ENCODE measurements at regions not wholly inside any gene's neighbourhood (a gene's known extent, or its start where the extent isn't known, plus 50 kb on each side); places are given as distances from the start of the nearest gene placed in this dataset.
A peak's percentile ranks its signal among the peaks of the same experiment; 100 is the strongest.

DNA sequence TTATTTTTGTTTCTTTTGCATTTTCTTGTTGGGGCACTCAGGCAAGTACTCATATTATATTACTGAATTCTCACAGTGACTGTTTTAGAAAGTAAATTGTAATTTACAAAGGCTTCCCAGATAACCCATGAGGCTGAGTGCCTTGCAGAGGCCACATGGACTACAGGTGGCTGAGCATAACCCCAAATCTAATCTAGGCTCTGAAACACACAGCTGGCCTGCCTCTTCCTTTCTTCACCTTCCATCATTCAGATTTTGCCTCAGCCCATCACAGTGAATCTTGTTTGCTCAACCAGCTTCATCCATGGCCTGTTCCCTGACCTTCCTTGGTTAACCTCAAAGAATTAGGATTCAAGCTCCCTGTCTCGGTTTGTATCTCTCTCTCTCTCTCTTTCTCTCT is 78.5 kb upstream of the PRDM11 start:
- DNase-seq: no peak

DNA sequence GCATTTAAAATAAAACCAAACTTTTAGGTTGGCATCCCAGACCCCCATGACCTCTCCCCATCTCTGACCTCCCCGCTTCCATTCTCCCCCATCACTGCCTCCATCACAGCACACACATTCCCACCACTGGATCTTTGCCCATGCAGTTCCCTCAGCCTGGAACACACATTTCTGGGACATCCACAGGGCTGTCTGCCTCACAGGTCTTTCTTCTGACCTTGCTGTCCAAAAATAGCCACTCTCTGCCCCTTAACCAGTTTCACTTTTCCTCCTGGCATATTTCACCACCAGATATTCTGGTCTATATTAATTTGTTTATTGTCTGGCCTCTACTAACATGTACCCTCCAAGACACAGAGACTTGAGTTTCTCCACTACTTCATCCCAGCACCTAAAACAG is 75.2 kb upstream of the PRDM11 start:
- DNase-seq: no peak

DNA sequence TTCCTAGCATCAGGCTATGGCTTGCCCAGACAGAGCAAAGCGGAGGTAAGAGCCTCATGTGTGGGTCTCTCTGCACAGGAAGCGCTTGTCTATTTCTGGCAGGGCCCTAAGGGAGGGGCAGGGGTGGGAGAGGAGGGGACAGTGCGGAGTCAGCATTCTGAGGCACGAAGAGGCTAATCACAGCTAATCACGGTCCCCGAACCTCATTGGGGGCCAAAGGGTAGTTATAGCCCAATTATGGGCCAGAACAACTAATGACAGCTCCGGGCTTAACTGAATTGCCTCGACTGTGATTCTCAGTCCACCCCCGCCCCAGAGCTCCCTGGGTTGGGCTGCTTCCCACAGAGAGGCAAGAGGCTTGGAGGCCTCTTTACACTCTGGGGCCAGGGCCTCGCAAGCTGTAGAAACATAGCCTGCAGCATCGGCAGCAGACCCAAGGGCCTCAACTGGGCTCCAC is 72.7 kb upstream of the PRDM11 start:
- no peak for DNase-seq

DNA sequence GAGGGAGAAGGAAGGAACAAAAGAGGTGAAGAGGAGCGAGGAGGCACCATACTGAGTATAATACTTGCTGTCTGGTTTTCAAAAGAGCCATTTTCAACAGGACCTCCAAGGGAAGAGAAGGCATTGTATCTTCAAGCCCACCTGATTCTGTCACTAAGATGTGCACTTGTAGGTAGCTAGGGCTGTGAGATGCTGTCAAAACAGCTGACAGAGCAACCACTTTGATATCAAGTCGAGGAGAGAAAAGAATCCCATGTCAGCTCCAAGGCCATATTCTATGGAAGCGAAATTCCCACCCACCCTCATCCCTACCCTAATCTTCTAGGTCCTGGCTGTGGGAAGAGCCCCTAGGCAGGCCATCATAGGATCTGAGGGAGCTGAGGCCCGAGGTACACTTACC is 70.9 kb upstream of the PRDM11 start:
- DNase-seq: no peak

DNA sequence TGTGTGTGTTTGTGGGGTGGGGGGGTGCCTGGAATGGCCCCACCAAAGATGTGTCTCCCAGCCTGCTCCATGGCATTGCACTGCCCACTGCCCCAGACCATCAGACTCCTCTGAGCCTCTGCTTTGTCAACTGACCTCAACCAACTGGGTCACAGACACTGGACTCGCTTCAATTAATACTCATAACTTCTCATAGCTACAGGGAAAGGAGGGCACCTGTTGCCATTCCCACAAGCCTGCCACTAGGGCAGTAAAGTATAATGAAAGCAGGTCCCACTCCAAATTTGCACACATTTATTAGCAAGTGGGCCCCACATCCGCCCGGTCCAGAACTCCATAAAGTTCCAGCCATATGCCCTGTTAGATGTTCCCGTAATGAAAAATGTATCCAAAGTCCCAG is 70.5 kb upstream of the PRDM11 start:
- no peak for DNase-seq

DNA sequence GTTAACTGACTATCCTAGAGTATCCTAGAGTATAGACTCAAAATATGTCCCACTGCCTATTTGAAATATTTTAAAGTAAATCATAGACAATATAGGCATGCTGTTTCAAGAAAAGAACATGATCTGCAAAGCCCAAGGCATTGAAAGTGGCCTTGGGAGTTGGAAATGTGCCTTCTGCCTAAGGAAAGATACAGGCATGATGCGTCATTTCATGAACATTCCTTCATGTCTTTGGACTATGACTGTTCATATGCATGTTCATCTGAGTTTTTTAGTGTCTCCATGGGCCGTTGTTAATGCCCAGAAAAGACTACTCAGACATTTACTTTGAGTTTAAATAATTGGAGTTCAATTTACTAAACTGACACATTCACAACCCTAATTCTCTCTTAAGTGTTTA is 69.7 kb upstream of the PRDM11 start:
- no peak for DNase-seq

DNA sequence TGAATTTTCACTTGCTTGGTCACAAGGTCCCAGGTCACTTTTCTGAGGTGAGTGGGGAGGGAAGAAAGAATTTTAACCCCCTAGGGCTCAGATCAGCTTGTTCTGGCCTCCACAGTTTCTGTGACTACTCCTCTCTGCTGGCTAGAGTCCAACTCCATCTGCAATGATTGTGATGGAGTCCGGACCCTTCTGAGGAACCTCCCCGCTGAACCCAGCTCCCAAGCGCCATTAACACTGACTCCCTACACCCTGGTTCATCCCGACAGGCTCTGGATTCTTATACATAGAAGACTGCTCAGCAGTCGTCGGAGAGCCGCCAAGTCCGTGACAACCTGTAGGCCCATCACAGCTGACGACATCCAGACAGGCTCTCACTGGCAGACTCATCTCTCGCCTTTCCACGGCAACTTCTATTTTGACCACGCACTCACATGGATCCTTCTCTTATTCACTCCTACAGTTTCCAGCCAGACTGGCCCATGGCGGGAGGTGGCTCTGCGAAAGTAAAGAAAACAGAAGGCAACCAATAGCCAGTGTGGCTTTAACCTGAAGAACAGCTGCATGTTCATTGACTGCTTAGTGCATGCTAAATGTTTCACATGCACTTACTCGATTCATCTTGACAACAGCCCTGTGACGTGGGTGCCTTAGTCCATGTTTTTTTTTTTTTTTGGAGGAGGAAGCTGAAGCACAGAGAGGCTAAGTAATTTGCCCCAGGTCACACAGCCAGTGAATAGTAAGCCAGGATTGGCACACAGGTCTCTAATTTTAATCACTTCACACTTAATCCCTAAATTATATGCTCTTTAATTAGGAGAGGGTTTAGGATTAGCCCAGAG is 68.0 kb upstream of the PRDM11 start:
- no peak for DNase-seq

DNA sequence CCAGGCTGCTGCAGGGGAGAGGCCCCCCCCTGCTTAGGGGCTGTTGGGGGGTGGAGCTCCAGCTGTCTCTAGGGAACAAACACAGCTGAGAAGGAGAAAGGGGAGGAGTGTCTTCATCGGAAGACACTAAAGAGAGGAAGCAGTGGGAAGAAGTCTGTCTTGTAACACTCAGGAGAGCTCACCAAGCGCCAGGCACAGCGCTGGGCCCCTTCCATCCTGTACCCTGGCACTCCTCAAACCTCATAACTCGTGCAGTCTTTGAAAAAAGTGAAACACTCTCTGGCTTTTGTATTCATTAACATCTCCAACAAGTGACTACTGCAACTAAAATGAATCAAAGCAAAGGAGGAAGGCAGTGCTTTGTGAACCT is 67.4 kb upstream of the PRDM11 start:
- DNase-seq: no peak

DNA sequence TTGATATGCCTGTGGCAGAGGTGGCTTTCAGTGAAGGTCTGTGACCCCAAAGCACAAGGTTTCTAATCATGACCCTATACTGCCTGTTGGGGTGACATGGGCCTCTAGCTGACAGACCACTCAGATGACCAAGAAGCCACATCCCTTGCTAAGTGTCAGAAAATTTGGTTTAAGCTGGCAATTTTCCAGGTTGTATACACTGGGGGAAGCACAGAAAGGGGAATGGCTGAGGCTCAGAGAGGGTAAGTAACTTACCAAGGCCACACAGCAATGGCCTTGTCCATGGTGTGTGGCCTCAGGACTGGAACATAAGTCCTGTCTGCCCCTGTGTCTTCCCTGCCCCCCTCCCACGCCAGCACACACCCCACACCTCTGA is 66.9 kb upstream of the PRDM11 start:
- DNase-seq: no peak

DNA sequence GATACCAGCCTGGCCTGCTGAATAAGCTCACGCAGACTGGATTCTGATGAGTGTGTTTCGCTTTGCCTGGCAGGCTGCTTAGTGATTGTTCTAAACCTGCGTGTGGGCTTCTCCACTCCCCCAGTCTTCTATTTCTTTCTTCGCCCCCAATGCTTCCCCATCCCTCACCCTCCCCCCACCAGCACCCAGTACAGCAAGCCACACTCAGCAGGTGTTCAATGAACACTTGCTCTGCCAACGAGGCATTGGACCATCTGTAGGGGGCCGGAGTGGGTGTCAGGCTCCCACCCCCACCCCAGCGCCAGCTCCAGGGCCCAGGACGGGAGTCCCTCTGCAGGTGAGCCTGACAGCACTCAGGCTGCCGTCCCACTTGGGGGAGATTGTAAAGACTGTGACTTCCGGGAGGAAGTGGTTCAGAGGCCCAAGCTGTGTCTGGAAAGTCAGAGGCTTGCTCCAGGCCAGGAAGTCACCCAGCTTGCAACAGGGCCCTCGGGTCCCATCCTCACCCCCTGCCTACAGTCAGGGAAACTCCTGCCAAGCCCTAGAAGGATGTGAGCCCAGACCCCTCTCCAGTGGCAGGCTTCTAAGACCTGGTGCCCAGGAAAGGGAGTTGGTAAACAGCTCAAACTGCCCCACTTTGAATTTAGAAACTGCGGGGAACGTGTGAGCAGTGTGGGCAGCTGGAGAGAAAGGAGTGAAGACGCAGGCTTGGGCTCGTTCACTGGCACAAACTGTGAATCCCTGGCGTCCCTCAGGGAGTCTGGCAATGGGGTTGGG is 66.3 kb upstream of the PRDM11 start:
- no peak for DNase-seq

DNA sequence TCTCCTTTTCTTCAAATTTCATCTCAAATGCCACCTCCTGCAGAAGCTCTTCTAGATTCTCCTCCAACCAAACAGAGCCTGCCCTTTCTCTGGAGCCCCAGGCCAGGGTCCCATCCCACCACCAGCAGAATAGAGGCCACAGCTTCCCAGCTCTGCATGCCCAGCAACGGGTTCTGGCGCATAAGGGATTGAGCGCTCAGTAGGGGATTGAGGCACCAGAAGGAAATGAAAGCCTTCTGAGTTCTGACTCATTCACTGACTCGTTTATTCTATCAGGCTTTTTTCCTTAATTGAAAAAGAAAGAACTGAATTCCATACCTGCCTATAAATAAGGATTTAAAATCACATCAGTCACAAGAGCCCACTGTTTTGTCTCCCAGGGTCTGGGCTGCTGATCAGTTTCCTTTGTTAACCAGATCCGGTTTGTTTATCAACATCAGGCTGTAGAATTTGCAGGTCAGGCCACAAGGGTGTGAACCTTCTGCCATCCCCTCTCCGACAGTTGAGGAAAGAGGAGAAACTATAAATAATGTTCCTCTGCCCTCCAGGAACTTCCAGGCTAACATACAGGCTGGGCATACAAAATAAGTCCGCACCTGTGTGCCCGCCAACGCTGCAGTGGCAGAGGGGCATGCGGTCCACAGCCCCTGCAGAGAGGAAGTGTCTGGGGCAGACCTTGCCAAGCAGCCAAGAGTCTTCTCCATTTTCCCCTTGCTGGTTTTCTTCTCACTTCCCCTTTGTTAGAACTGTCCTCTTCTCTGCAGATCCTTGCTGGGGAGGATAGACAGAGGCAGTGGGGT is 63.5 kb upstream of the PRDM11 start:
- no peak for DNase-seq

DNA sequence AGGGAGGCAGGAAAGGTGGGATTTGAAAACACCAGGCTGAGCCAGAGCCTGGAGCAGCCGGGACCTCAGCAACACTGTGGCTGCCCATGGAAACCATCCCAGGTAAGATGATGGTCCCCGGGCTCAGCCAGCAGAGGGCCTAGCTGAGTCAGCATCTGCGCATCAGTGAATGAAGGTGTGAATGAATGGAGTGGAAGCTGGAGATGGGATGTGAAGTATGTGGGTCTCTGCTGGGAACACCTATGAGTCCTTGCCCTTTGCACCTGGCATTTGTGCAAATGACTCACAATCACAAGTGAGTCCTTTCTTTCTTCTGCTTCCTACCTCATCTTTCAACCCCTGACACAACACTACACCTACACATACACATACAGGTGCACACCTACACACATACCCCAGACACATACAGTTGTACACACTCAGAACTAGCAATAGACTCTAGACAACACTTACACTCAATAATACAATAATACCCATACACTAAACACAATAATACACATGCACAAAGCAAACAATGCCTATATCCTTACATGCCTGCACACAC is 62.8 kb upstream of the PRDM11 start:
- DNase-seq: peak; percentile 66

DNA sequence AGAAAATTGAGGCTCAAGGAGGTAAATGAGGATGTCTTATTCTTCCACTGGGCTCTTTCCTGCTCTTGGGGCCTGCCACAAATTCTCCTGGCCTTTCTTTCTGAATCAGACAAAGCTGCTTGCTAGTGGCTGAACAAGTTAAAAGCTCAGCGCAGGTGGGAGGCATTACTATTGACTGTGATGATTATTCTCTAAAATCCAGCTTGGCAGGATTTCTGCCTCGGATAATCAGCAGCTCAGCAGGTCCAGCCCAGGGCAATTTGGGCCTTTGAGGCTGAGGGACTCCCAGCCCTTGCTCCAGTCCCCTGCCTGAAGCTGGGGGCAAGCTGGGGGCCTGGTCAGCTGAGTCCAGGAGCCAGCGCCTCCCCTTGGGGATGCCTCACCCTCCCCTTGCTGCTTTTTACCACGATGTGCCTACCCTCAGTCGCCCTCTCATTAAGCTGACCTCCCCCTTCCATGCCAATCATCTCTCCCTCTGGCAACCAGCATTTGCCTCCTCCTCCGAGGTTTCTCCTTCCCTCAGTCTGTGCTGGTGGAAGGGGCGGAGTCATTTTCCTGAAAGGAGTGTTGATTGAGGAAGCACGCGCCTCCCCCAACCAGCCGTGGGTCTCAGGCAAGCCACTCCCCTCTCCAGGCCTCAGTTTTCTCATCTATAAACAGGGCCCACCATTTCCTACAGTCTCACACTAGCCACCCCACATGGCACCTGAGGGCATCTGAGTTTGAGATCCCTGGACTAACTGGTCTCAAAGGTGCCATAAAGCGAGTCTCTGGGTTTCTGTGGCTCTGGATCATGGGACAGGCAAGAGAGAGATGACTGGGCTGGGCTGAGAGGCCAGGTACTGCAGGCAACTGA is 60.6 kb upstream of the PRDM11 start:
- no peak for DNase-seq

DNA sequence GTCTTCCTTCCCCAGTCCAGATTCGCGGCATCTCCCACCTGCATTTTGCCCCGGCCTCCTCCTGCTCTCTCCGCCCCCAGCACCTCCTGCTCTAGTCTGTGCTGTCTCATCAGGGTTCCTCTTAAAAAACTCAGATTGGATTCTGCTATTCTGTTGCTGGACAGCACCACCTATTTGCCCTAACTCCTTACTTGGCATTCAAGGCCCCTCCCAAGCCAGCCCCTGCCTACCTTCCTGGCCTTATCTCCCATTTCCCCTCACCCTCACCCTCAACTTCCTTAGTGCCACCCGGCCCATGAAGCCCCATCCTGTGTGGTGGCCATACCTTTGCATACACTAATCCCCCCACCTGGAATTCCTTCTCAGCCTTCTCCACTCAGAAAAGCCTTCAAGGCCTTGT is 59.9 kb upstream of the PRDM11 start:
- no peak for DNase-seq

DNA sequence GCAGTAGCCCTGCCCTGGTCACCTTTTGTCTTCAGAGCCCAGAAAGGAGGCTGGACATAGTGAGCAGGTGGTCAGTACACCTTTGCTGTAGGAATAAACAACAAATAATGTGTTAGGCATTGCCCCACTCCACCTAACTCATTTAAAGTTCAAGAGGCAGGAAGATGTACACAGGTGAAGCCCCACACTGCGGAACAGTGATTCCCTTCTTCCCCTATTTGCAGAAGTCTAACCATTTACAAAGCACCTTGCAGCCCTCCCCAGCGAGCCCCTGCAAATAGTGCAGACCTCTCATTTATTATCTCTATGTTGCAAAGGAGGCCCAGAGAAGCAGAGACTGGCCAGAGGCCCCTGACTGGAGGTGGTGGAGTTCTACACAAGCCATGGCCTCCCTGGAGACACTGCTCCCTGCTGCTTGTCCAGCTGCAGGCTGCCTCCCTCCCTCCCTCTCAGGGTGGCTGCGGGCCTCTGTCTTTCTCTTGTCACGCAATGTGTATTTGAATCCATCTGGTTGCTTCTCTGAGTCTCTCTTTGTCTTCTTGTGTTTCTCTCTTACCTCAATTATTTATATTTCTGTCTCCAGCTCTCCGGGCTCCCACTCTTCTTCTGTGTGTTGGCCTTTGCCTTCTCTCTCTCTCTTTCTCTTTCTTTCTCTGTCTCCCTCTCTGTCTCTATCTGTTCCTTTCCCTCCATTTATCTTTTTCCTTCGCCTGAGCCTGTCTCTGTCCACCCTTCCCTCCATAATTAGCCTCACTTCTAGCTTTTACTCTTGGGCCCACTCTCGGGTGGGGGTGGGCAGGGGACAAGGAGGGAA is 59.1 kb upstream of the PRDM11 start:
- no peak for DNase-seq

DNA sequence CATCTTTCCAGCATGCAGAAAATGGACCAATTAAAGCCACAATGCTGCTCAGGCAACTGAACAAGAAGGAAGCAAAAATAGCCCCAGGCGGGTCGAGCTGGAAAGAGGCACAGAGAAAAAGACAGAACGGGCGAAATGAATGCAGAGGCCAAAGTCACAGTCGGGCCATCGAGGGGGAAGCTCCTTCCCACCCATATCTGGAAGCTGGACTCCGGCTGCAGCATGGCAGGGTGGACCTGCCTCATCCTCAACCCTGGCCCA is 58.6 kb upstream of the PRDM11 start:
- DNase-seq: no peak

DNA sequence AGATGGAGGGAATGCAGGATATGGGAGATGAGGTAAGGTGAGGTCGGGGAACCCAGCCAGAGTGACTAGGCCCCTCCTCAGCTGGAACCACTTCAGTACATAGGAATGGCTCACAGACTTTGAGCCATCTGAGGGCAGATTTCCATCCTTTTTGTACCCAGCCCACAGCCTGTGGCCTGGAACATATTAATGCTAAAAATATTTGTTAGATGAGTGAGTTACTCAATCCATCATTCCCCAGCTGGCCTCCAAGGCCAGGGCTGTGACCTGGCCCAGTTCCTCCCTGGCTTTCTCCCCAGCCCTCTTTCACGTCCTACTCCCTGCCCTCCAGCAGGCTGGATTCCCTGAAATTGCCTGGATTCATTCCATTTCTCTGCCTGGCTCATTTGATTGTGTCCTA is 57.2 kb upstream of the PRDM11 start:
- DNase-seq: no peak

DNA sequence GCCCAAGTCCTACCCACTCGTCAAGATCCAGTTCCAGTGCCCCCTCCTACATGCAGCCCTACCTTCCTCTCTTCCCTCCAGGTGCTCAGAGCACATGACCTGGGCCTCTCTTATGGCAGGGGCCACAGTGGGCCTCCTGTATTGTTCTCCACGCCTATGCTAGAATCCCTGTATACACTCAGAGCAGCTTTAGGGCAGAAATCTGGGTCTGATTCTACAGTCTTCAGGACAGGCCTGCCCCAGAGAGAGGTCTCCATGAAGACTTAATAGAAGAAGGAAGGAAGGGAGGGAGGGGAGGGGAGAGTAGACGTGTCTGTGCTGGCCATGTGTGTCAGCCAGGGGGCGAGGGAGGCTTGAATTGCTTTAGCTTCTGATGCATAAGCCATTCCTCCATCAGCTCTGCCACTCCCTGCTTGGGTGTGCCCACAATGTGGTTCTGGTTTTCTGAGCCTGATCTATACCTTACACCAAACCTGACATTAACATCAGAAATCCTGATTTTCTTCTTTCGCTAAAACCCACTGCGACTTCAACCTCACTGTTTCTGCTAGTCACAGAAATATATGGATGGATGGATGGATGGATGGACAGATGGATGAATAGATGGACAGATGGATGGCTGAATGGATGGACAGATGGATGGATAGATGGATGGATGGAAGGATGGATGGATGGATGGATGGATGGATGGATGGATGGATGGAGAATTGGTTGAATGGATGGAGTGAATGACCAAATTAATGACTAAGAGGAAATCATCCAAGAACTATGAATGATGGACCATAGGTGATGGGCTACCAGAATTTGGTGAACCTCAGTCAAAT is 56.6 kb upstream of the PRDM11 start:
- DNase-seq: no peak

DNA sequence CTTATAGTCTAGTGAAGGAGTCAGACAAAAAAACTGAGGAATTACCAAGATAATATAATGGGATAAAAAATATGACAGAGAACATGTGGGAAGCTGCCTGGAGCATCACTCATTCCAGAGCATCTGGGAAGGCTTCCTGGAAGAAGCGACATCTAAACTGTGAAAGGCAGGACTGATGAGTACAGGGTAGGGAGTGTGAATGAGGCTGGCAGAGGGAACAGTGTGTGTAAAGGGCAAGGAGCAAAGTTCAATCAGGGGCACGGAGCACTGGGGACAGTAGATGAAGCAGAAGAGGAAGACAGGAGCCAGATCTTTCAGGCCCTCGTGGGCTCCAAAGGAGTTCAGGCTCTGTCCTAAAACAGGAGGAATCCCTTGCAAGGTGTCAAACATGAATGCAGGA is 55.8 kb upstream of the PRDM11 start:
- DNase-seq: no peak

DNA sequence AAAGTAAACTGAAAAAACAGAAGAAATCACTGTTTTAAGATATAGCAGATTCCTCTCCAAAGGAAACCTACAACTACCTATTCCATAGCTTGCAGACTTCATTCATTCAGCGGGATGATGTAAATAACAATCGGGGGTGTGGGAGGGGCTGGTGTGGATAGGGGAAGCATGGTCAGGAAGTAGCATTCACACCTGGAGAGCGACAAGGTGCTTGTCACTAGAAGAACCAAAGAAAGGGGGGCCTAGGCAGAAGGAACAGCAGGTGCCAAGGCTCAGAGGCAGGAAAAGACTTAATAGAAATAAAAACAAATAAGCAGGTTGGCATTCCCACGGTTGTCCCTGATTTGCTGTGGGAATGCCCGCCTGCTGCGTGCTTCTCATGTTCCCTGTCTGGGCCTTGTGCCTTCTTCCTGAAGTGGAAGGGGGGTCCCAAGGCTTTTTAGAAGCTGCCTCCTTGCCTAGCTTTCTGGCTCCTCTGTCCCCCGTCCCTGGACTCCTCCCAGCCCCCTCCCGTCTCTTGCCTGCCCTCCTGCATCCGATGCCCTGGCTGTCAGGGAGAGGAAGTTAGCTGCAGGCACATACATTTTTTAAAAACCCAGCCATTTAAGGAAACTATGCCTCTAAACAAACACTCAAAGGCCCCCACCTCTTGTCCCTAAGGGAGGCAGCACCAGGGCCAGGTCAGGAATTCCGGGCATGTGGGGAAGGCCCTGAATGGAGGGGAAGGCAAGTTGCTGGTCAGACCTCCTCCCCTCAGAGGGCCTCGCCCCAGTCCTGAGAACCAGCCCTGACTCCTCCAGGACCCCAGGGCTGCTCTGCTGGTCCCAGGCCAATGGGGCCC is 54.7 kb upstream of the PRDM11 start:
- DNase-seq: no peak

Measured in 8988T (cell line).